ENCODE measurements at regions not wholly inside any gene's neighbourhood (a gene's known extent, or its start where the extent isn't known, plus 50 kb on each side); places are given as distances from the start of the nearest gene placed in this dataset.

GRCh38 chr1:78247079-78247478, 201.3 kb downstream of the GIPC2 start:
- Histone ChIP-seq H3K36me3 (no peaks in the 10 kb centered on the region), H3K9me3 (no peaks in the 10 kb centered on the region), H3K4me3 (no peak overlapping the region), H3K4me1 (no peaks in the 10 kb centered on the region), H3K27ac (no peak overlapping the region), H3K27me3 (no peaks in the 10 kb centered on the region)
- TF ChIP-seq POLR2A (IDR thresholded peaks at IDR 0.05), result no peak
- TF ChIP-seq CTCF (IDR thresholded peaks at IDR 0.05), result no peak
- no peak for TF ChIP-seq POLR2AphosphoS5 (IDR thresholded peaks at IDR 0.05)
- intact Hi-C loops (cut with DNase I; ENCODE audit: low total_unique reads), result no loop called here
- no peak for DNase-seq (ENCODE audit: low spot score in 2 of 2)

GRCh38 chr1:78250201-78250600, 204.4 kb downstream of the GIPC2 start:
- no peaks in the 10 kb centered on the region for H3K36me3 ChIP-seq
- H3K9me3 ChIP-seq, result no peaks in the 10 kb centered on the region
- DNase-seq (ENCODE audit: low spot score in 2 of 2), result no peak
- no peak overlapping the region for H3K4me3 ChIP-seq
- TF ChIP-seq POLR2AphosphoS5 (IDR thresholded peaks at IDR 0.05) (no peak), POLR2A (IDR thresholded peaks at IDR 0.05) (no peak), CTCF (IDR thresholded peaks at IDR 0.05) (no peak)
- no peaks in the 10 kb centered on the region for H3K4me1 ChIP-seq
- H3K27me3 ChIP-seq, result no peaks in the 10 kb centered on the region
- H3K27ac ChIP-seq, result no peak overlapping the region
- intact Hi-C loops (cut with DNase I; ENCODE audit: low total_unique reads), result no loop called here

- intact Hi-C loops (cut with DNase I; ENCODE audit: low total_unique reads), result loop anchor here (2.0 kb wide), 1 partner anchor 50 kb away; no protein-coding TSS in a partner anchor
- Histone ChIP-seq H3K36me3 (no peaks in the 10 kb centered on the region), H3K9me3 (no peaks in the 10 kb centered on the region), H3K27ac (no peak overlapping the region), H3K4me1 (no peaks in the 10 kb centered on the region), H3K27me3 (no peaks in the 10 kb centered on the region), H3K4me3 (no peak overlapping the region)
- DNase-seq (ENCODE audit: low spot score in 2 of 2), result no peak
- no peak for TF ChIP-seq POLR2AphosphoS5 (IDR thresholded peaks at IDR 0.05)
These were observed 208.8 kb downstream of the GIPC2 start for GRCh38 chr1:78254517-78254916.

- no peak for DNase-seq (ENCODE audit: low spot score in 2 of 2)
- Histone ChIP-seq H3K27me3 (no peaks in the 10 kb centered on the region), H3K27ac (no peak overlapping the region), H3K4me1 (no peaks in the 10 kb centered on the region), H3K4me3 (no peak overlapping the region), H3K36me3 (no peaks in the 10 kb centered on the region), H3K9me3 (no peaks in the 10 kb centered on the region)
- intact Hi-C loops (cut with DNase I; ENCODE audit: low total_unique reads), result loop anchor here (2.0 kb wide), 1 partner anchor 49 kb away; no protein-coding TSS in a partner anchor
- TF ChIP-seq CTCF (IDR thresholded peaks at IDR 0.05), result no peak
- no peak for TF ChIP-seq POLR2A (IDR thresholded peaks at IDR 0.05)
- TF ChIP-seq POLR2AphosphoS5 (IDR thresholded peaks at IDR 0.05), result no peak
These were observed 209.6 kb downstream of the GIPC2 start for GRCh38 chr1:78255383-78255782.

- Histone ChIP-seq H3K9me3 (no peaks in the 10 kb centered on the region), H3K27ac (no peak overlapping the region), H3K27me3 (no peaks in the 10 kb centered on the region)
These were observed 210.1 kb downstream of the GIPC2 start for GRCh38 chr1:78255846-78256245.

More at GRCh38 chr1:78255846-78256245, 210.1 kb downstream of the GIPC2 start:
- no peak for TF ChIP-seq CTCF (IDR thresholded peaks at IDR 0.05)
- TF ChIP-seq POLR2AphosphoS5 (IDR thresholded peaks at IDR 0.05), result peak in 1 of 3 donors; percentile 23
- TF ChIP-seq POLR2A (IDR thresholded peaks at IDR 0.05), result no peak
- H3K36me3 ChIP-seq, result no peaks in the 10 kb centered on the region
- no peak for DNase-seq (ENCODE audit: low spot score in 2 of 2)
- intact Hi-C loops (cut with DNase I; ENCODE audit: low total_unique reads), result loop anchor here (2.0 kb wide), 1 partner anchor 49 kb away; no protein-coding TSS in a partner anchor
- no peak overlapping the region for H3K4me3 ChIP-seq
- no peaks in the 10 kb centered on the region for H3K4me1 ChIP-seq
